H1 (cell line): ENCODE measurements at regions not wholly inside any gene's neighbourhood (a gene's known extent, or its start where the extent isn't known, plus 50 kb on each side); places are given as distances from the start of the nearest gene placed in this dataset.

ENCODE experiments used
- JUN ChIP-seq: IDR thresholded peaks from 2 replicates; pipeline ENCODE4 v1.6.1; 2011; ENCODE audit warnings: low read depth, mild to moderate bottlenecking, improper control_type of control experiment, low read length
- RAD21 ChIP-seq, 2 experiments: IDR thresholded peaks in 1 of 2; conservative IDR thresholded peaks in 1 of 2; 2 replicates each; pipeline ENCODE4 v1.6.1; 2011; ENCODE audit warnings: low read depth in 2 of 2, low read length in 2 of 2, improper control_type of control experiment in 1 of 2, inconsistent platforms in 1 of 2, mild to moderate bottlenecking in 1 of 2, moderate library complexity in 1 of 2
- RBBP5 ChIP-seq: IDR thresholded peaks from 2 replicates; pipeline ENCODE4 v1.7.1; 2012; ENCODE audit warnings: low read depth, mild to moderate bottlenecking, inconsistent platforms, low read length, moderate library complexity, borderline replicate concordance
- RFX5 ChIP-seq: IDR thresholded peaks from 2 replicates; pipeline ENCODE4 v1.6.1; 2011; ENCODE audit warnings: low read depth, low read length, improper control_type of control experiment, borderline replicate concordance
- RXRA ChIP-seq: IDR thresholded peaks from 2 replicates; pipeline ENCODE4 v1.6.1; 2011; ENCODE audit warnings: low read depth, mild to moderate bottlenecking, low read length, moderate library complexity; ENCODE audit not compliant: insufficient read depth
- TAF1 ChIP-seq: IDR thresholded peaks from 2 replicates; pipeline ENCODE4 v1.6.1; 2011; ENCODE audit warnings: mild to moderate bottlenecking, low read depth, low read length
- YY1 ChIP-seq: IDR thresholded peaks from 2 replicates; pipeline ENCODE4 v1.6.1; 2011; ENCODE audit warnings: low read depth, mild to moderate bottlenecking, low read length
- ZNF274 ChIP-seq: IDR thresholded peaks from 2 replicates; pipeline ENCODE4 v1.7.0; 2012; ENCODE audit warnings: low read length, borderline replicate concordance; ENCODE audit errors: extremely low read depth
- TF ChIP-seq, protein P1 (sequence below): IDR thresholded peaks from 2 replicates; pipeline ENCODE4 v1.6.1; 2012; ENCODE audit warnings: inconsistent platforms
- TF ChIP-seq, protein P2 (sequence below): IDR thresholded peaks from 2 replicates; pipeline ENCODE4 v1.6.1; 2012; ENCODE audit warnings: inconsistent platforms

GRCh38 chr6:14035071-14035847, 82.3 kb upstream of the CD83 start (continued):
- TF ChIP-seq, protein P1, sequence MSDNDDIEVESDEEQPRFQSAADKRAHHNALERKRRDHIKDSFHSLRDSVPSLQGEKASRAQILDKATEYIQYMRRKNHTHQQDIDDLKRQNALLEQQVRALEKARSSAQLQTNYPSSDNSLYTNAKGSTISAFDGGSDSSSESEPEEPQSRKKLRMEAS: peak; percentile 92
- TF ChIP-seq RXRA (no peak), TAF1 (no peak), RAD21 (IDR thresholded peaks at IDR 0.05 in 1 of 2, conservative IDR thresholded peaks at IDR 0.05 in 1 of 2; ENCODE audit: low read depth in 2 of 2, low read length in 2 of 2) (no peak), RBBP5 (no peak), YY1 (peak; percentile 53; the same call in 1 of the 2 replicates), ZNF274 (no peak), RFX5 (no peak), JUN (no peak)
- TF ChIP-seq, protein P2, sequence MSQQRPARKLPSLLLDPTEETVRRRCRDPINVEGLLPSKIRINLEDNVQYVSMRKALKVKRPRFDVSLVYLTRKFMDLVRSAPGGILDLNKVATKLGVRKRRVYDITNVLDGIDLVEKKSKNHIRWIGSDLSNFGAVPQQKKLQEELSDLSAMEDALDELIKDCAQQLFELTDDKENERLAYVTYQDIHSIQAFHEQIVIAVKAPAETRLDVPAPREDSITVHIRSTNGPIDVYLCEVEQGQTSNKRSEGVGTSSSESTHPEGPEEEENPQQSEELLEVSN: peak; percentile 81
